ENCODE measurements at regions not wholly inside any gene's neighbourhood (a gene's known extent, or its start where the extent isn't known, plus 50 kb on each side); places are given as distances from the start of the nearest gene placed in this dataset.

DNA sequence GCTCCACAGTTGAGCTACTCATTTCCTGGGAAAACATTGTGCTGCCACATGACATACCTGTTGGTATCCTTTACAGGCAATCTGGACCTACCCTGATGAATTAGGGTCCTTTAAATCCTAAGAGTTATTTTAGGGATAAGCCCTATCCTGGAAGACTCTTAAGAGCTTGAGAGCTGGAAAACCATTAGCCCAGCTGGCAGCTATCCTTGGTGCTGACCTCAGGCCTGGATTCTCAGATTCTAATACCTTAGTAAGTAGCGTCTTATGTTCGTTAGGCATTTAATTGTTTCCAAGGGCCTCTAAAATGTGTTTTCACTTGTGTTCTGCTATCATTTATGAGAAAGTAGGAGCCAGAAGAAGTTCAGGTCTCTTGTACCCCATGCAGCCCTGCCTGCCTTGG lies 93.0 kb upstream of the SORCS3 start:
- Histone ChIP-seq H3K4me1 (ENCODE audit: control insufficient read depth in 2 of 2, insufficient read depth in 1 of 2, low read depth in 1 of 2, low read length in 2 of 2) (no peaks in the 10 kb centered on the region), H2BK15ac (ENCODE audit: low read length) (no peak overlapping the region), H4K8ac (ENCODE audit: low read depth, low read length) (no peak overlapping the region), H4K91ac (ENCODE audit: low read depth, low read length, poor library complexity) (no peak overlapping the region), H3K4ac (ENCODE audit: low read length) (no peak overlapping the region), H3K9me3 (replicated peaks in 1 of 2; ENCODE audit: control insufficient read depth in 2 of 2, insufficient read depth in 1 of 2, low read depth in 1 of 2, low read length in 2 of 2) (no peaks in the 10 kb centered on the region), H2BK120ac (ENCODE audit: low read depth, low read length) (no peak overlapping the region), H3K36me3 (replicated peaks in 1 of 2; ENCODE audit: control insufficient read depth in 2 of 2, insufficient read depth in 2 of 2, low read length in 2 of 2) (no peaks in the 10 kb centered on the region), H2BK12ac (ENCODE audit: low read length) (no peak overlapping the region), H3K9ac (ENCODE audit: low read depth, low read length, poor library complexity) (no peak overlapping the region), H3K79me1 (ENCODE audit: low read depth, low read length) (no peaks in the 10 kb centered on the region), H3K4me3 (ENCODE audit: low read length in 2 of 2) (no peak overlapping the region), H2BK5ac (ENCODE audit: low read length) (no peak overlapping the region), H3K23ac (ENCODE audit: low read depth, low read length, poor library complexity) (no peak overlapping the region), H2AFZ (ENCODE audit: low read length) (no peak overlapping the region), H3K14ac (ENCODE audit: low read length) (no peak overlapping the region), H3K27me3 (ENCODE audit: control insufficient read depth in 3 of 3, insufficient read depth in 3 of 3, low read depth in 1 of 3, low read length in 3 of 3) (no peaks in the 10 kb centered on the region), H3K27ac (replicated peaks; ENCODE audit: low read length) (no peak overlapping the region), H3K18ac (ENCODE audit: low read length) (no peak overlapping the region), H3K4me2 (ENCODE audit: insufficient read depth, low read length, poor library complexity, severe bottlenecking) (no peak overlapping the region), H2AK5ac (ENCODE audit: low read depth, low read length) (no peak overlapping the region)
- DNase-seq (ENCODE audit: low spot score) = peak; percentile 31
- whole genome bisulfite sequencing, 2 donors (ENCODE audit: extremely low coverage in 2 of 2, insufficient read length in 2 of 2, insufficient replicate concordance in 1 of 2) = no CpG with 5 or more reads among the region's 2 CpGs

DNA sequence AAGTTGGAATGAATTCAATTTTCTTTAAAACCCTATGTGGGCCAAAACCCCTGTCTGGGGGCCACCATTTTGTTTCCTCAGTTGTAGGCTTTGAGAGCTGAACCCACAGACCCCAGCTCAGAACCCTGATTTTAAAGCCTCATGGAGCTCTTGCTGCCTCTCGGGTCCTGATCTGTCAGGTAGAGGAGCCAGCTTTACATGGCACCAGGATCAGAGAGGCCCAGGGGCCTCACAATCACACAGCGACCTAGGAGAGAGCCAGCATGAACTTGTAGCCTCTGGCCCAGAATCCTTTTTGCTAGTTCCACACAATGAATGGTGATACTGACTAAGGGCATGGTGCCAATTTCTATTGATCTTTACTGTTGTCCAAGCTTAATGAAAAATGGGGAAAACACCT lies 84.3 kb upstream of the SORCS3 start:
- no peak overlapping the region for H3K9ac ChIP-seq (ENCODE audit: low read depth, low read length, poor library complexity)
- no peak overlapping the region for H3K4me2 ChIP-seq (ENCODE audit: insufficient read depth, low read length, poor library complexity, severe bottlenecking)
- no peak overlapping the region for H4K91ac ChIP-seq (ENCODE audit: low read depth, low read length, poor library complexity)
- no peaks in the 10 kb centered on the region for H3K79me1 ChIP-seq (ENCODE audit: low read depth, low read length)
- H2AFZ ChIP-seq (ENCODE audit: low read length) = no peak overlapping the region
- H2BK12ac ChIP-seq (ENCODE audit: low read length) = no peak overlapping the region
- WGBS, 2 donors (ENCODE audit: extremely low coverage in 2 of 2, insufficient read length in 2 of 2, insufficient replicate concordance in 1 of 2) = no CpG with 5 or more reads among the region's 2 CpGs
- H3K4me3 ChIP-seq (ENCODE audit: low read length in 2 of 2) = no peak overlapping the region
- H2BK15ac ChIP-seq (ENCODE audit: low read length) = no peak overlapping the region
- no peak for DNase-seq (ENCODE audit: low spot score)
- H3K4me1 ChIP-seq (ENCODE audit: control insufficient read depth in 2 of 2, insufficient read depth in 1 of 2, low read depth in 1 of 2, low read length in 2 of 2) = no peaks in the 10 kb centered on the region
- no peak overlapping the region for H2AK5ac ChIP-seq (ENCODE audit: low read depth, low read length)
- no peaks in the 10 kb centered on the region for H3K36me3 ChIP-seq (replicated peaks in 1 of 2; ENCODE audit: control insufficient read depth in 2 of 2, insufficient read depth in 2 of 2, low read length in 2 of 2)
- H2BK120ac ChIP-seq (ENCODE audit: low read depth, low read length) = no peak overlapping the region
- no peak overlapping the region for H2BK5ac ChIP-seq (ENCODE audit: low read length)
- H3K27ac ChIP-seq (replicated peaks; ENCODE audit: low read length) = no peak overlapping the region
- H3K27me3 ChIP-seq (ENCODE audit: control insufficient read depth in 3 of 3, insufficient read depth in 3 of 3, low read depth in 1 of 3, low read length in 3 of 3) = no peaks in the 10 kb centered on the region
- no peak overlapping the region for H3K14ac ChIP-seq (ENCODE audit: low read length)
- no peak overlapping the region for H3K18ac ChIP-seq (ENCODE audit: low read length)
- no peaks in the 10 kb centered on the region for H3K9me3 ChIP-seq (replicated peaks in 1 of 2; ENCODE audit: control insufficient read depth in 2 of 2, insufficient read depth in 1 of 2, low read depth in 1 of 2, low read length in 2 of 2)
- H3K4ac ChIP-seq (ENCODE audit: low read length) = no peak overlapping the region
- H3K23ac ChIP-seq (ENCODE audit: low read depth, low read length, poor library complexity) = no peak overlapping the region
- no peak overlapping the region for H4K8ac ChIP-seq (ENCODE audit: low read depth, low read length)

DNA sequence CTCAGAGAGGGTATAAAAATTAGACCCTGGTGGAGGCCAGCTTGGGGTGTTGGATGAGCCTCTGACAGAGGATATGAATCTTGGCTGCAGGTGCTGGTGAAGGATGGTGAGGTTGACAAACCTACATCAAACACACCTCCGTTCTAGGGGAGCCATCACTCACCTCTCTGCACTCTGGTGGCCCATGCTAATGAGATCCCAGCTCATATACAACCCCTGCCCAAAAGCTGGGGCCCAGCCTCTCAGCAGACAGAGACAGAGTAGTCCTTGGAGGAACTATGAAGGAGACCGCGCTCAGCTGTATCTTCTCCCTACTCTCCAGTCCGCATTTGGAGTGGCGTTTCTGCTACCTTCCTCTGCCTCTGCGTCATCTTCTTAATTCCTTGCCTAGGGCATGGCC lies 83.1 kb upstream of the SORCS3 start:
- Histone ChIP-seq H3K27me3 (ENCODE audit: control insufficient read depth in 3 of 3, insufficient read depth in 3 of 3, low read depth in 1 of 3, low read length in 3 of 3) (no peaks in the 10 kb centered on the region), H2AFZ (ENCODE audit: low read length) (no peak overlapping the region), H3K36me3 (replicated peaks in 1 of 2; ENCODE audit: control insufficient read depth in 2 of 2, insufficient read depth in 2 of 2, low read length in 2 of 2) (no peaks in the 10 kb centered on the region), H3K4ac (ENCODE audit: low read length) (no peak overlapping the region), H3K9me3 (replicated peaks in 1 of 2; ENCODE audit: control insufficient read depth in 2 of 2, insufficient read depth in 1 of 2, low read depth in 1 of 2, low read length in 2 of 2) (no peaks in the 10 kb centered on the region), H4K91ac (ENCODE audit: low read depth, low read length, poor library complexity) (peak overlapping the region; percentile 77), H3K9ac (ENCODE audit: low read depth, low read length, poor library complexity) (no peak overlapping the region), H2BK12ac (ENCODE audit: low read length) (no peak overlapping the region), H3K4me1 (ENCODE audit: control insufficient read depth in 2 of 2, insufficient read depth in 1 of 2, low read depth in 1 of 2, low read length in 2 of 2) (no peaks in the 10 kb centered on the region), H2BK5ac (ENCODE audit: low read length) (no peak overlapping the region), H3K14ac (ENCODE audit: low read length) (no peak overlapping the region), H4K8ac (ENCODE audit: low read depth, low read length) (no peak overlapping the region), H3K79me1 (ENCODE audit: low read depth, low read length) (no peaks in the 10 kb centered on the region), H3K27ac (replicated peaks; ENCODE audit: low read length) (no peak overlapping the region), H3K4me3 (ENCODE audit: low read length in 2 of 2) (no peak overlapping the region), H3K4me2 (ENCODE audit: insufficient read depth, low read length, poor library complexity, severe bottlenecking) (no peak overlapping the region), H2BK120ac (ENCODE audit: low read depth, low read length) (no peak overlapping the region), H2AK5ac (ENCODE audit: low read depth, low read length) (no peak overlapping the region), H2BK15ac (ENCODE audit: low read length) (no peak overlapping the region), H3K23ac (ENCODE audit: low read depth, low read length, poor library complexity) (no peak overlapping the region), H3K18ac (ENCODE audit: low read length) (no peak overlapping the region)
- no peak for DNase-seq (ENCODE audit: low spot score)
- no CpG with 5 or more reads among the region's 6 CpGs for WGBS, 2 donors (ENCODE audit: extremely low coverage in 2 of 2, insufficient read length in 2 of 2, insufficient replicate concordance in 1 of 2)

DNA sequence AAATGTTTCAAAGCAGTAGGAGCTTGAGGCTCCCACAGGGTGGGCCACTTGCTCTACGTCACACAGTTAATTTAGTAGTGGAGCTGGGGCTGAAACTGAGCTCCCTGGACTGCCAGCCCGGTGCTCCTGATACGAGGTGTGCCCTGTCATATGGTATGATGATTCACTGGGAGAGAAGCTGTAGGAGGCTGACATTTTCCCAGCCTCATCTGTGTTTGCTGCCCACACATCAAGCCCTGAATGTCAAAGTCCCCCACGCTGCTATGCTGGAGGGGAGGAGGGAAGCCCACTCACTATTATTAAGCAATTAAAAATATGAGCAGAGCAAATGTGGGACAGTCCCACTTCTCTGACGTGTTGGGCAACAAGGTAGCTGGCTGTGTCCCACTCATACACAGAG lies 81.2 kb upstream of the SORCS3 start:
- Histone ChIP-seq H4K8ac (ENCODE audit: low read depth, low read length) (no peak overlapping the region), H2BK5ac (ENCODE audit: low read length) (no peak overlapping the region), H4K91ac (ENCODE audit: low read depth, low read length, poor library complexity) (no peak overlapping the region), H2BK120ac (ENCODE audit: low read depth, low read length) (no peak overlapping the region), H2AFZ (ENCODE audit: low read length) (no peak overlapping the region), H3K4me1 (ENCODE audit: control insufficient read depth in 2 of 2, insufficient read depth in 1 of 2, low read depth in 1 of 2, low read length in 2 of 2) (no peaks in the 10 kb centered on the region), H3K4ac (ENCODE audit: low read length) (no peak overlapping the region), H2BK15ac (ENCODE audit: low read length) (no peak overlapping the region), H3K4me3 (ENCODE audit: low read length in 2 of 2) (no peak overlapping the region), H3K27ac (replicated peaks; ENCODE audit: low read length) (no peak overlapping the region), H2AK5ac (ENCODE audit: low read depth, low read length) (no peak overlapping the region), H3K27me3 (ENCODE audit: control insufficient read depth in 3 of 3, insufficient read depth in 3 of 3, low read depth in 1 of 3, low read length in 3 of 3) (no peaks in the 10 kb centered on the region), H2BK12ac (ENCODE audit: low read length) (no peak overlapping the region), H3K79me1 (ENCODE audit: low read depth, low read length) (no peaks in the 10 kb centered on the region), H3K9me3 (replicated peaks in 1 of 2; ENCODE audit: control insufficient read depth in 2 of 2, insufficient read depth in 1 of 2, low read depth in 1 of 2, low read length in 2 of 2) (no peaks in the 10 kb centered on the region), H3K4me2 (ENCODE audit: insufficient read depth, low read length, poor library complexity, severe bottlenecking) (no peak overlapping the region), H3K36me3 (replicated peaks in 1 of 2; ENCODE audit: control insufficient read depth in 2 of 2, insufficient read depth in 2 of 2, low read length in 2 of 2) (no peaks in the 10 kb centered on the region), H3K14ac (ENCODE audit: low read length) (no peak overlapping the region), H3K9ac (ENCODE audit: low read depth, low read length, poor library complexity) (no peak overlapping the region), H3K23ac (ENCODE audit: low read depth, low read length, poor library complexity) (no peak overlapping the region), H3K18ac (ENCODE audit: low read length) (no peak overlapping the region)
- WGBS, 2 donors (ENCODE audit: extremely low coverage in 2 of 2, insufficient read length in 2 of 2, insufficient replicate concordance in 1 of 2) = no CpG with 5 or more reads among the region's 5 CpGs
- no peak for DNase-seq (ENCODE audit: low spot score)

All from neuronal stem cell (in vitro differentiated cells).